ENCODE measurements at regions not wholly inside any gene's neighbourhood (a gene's known extent, or its start where the extent isn't known, plus 50 kb on each side); places are given as distances from the start of the nearest gene placed in this dataset.

DNA sequence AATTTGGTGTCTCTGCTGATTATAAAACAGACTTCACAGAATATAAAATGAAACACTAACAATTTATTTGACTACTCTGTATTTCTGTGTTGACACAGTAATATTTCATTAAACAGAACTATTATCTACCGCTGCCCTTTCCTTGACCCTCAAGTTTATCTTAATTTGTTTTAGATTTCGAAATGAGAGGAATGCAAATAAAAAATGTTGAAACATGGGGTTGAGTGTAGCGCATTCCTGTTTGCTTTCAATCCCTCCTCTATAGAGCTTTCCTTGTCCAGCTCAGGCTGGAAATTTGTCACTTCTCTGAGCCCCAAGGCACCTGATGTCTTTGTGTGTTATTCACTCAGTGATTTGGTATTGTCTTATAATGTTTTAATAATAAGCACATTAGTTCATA lies 550.2 kb downstream of the ZBBX start (continued):
- TF ChIP-seq, protein P1, sequence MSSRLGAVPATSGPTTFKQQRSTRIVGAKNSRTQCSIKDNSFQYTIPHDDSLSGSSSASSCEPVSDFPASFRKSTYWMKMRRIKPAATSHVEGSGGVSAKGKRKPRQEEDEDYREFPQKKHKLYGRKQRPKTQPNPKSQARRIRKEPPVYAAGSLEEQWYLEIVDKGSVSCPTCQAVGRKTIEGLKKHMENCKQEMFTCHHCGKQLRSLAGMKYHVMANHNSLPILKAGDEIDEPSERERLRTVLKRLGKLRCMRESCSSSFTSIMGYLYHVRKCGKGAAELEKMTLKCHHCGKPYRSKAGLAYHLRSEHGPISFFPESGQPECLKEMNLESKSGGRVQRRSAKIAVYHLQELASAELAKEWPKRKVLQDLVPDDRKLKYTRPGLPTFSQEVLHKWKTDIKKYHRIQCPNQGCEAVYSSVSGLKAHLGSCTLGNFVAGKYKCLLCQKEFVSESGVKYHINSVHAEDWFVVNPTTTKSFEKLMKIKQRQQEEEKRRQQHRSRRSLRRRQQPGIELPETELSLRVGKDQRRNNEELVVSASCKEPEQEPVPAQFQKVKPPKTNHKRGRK (CRISPR knock-in tag; IDR thresholded peaks at IDR 0.05), result no peak
- TF ChIP-seq ZFP82 (CRISPR knock-in tag; IDR thresholded peaks at IDR 0.05; ENCODE audit: borderline replicate concordance), result no peak
- TF ChIP-seq, protein P2, sequence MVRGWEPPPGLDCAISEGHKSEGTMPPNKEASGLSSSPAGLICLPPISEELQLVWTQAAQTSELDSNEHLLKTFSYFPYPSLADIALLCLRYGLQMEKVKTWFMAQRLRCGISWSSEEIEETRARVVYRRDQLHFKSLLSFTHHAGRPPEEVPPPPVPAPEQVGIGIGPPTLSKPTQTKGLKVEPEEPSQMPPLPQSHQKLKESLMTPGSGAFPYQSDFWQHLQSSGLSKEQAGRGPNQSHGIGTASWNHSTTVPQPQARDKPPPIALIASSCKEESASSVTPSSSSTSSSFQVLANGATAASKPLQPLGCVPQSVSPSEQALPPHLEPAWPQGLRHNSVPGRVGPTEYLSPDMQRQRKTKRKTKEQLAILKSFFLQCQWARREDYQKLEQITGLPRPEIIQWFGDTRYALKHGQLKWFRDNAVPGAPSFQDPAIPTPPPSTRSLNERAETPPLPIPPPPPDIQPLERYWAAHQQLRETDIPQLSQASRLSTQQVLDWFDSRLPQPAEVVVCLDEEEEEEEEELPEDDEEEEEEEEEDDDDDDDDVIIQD (CRISPR knock-in tag; IDR thresholded peaks at IDR 0.05; ENCODE audit: low read depth), result no peak
- TF ChIP-seq BCLAF1 (IDR thresholded peaks at IDR 0.05), result no peak
- TF ChIP-seq ZNF891 (CRISPR knock-in tag; IDR thresholded peaks at IDR 0.05), result no peak
- no peak for TF ChIP-seq RAD21 (CRISPR knock-in tag; IDR thresholded peaks at IDR 0.05)
- TF ChIP-seq ZNF282 (IDR thresholded peaks at IDR 0.05; ENCODE audit: partially characterized antibody), result no peak
- peak; percentile 62 for TF ChIP-seq SAP130 (CRISPR knock-in tag; IDR thresholded peaks at IDR 0.05; ENCODE audit: low read depth)
- TF ChIP-seq KDM3A (CRISPR knock-in tag; IDR thresholded peaks at IDR 0.05; ENCODE audit: low read depth), result peak; percentile 85; the same call in 1 of the 2 replicates
- no peak for TF ChIP-seq ZNF530 (CRISPR knock-in tag; IDR thresholded peaks at IDR 0.05; ENCODE audit: low read depth)
- TF ChIP-seq ZNF382 (CRISPR knock-in tag; IDR thresholded peaks at IDR 0.05; ENCODE audit: borderline replicate concordance), result no peak
- no peak for TF ChIP-seq ZNF556 (CRISPR knock-in tag; IDR thresholded peaks at IDR 0.05; ENCODE audit: borderline replicate concordance)
- TF ChIP-seq CENPT (CRISPR knock-in tag; IDR thresholded peaks at IDR 0.05; ENCODE audit: low read depth), result no peak
- TF ChIP-seq, protein P3, sequence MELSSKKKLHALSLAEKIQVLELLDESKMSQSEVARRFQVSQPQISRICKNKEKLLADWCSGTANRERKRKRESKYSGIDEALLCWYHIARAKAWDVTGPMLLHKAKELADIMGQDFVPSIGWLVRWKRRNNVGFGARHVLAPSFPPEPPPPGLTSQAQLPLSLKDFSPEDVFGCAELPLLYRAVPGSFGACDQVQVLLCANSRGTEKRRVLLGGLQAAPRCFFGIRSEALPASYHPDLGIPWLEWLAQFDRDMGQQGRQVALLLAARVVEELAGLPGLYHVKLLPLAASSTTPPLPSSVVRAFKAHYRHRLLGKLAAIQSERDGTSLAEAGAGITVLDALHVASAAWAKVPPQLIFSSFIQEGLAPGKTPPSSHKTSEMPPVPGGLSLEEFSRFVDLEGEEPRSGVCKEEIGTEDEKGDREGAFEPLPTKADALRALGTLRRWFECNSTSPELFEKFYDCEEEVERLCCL (CRISPR knock-in tag; IDR thresholded peaks at IDR 0.05; ENCODE audit: borderline replicate concordance), result no peak
- peak; percentile 88; the same call in 1 of the 2 replicates for TF ChIP-seq TOE1 (CRISPR knock-in tag; IDR thresholded peaks at IDR 0.05)
- TF ChIP-seq FOXA1 (IDR thresholded peaks at IDR 0.05), result peak; percentile 85
- TF ChIP-seq FOXA1 (CRISPR knock-in tag; IDR thresholded peaks at IDR 0.05), result peak; percentile 98
- TF ChIP-seq ZNF850 (CRISPR knock-in tag; conservative IDR thresholded peaks at IDR 0.05), result no peak
- TF ChIP-seq, protein P4, sequence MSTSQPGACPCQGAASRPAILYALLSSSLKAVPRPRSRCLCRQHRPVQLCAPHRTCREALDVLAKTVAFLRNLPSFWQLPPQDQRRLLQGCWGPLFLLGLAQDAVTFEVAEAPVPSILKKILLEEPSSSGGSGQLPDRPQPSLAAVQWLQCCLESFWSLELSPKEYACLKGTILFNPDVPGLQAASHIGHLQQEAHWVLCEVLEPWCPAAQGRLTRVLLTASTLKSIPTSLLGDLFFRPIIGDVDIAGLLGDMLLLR (CRISPR knock-in tag; IDR thresholded peaks at IDR 0.05), result no peak
- TF ChIP-seq BRD4 (CRISPR knock-in tag; IDR thresholded peaks at IDR 0.05), result no peak
- peak; percentile 98 to 99 for TF ChIP-seq NR2F1 (CRISPR knock-in tag; IDR thresholded peaks at IDR 0.05)
- no peak for TF ChIP-seq ZNF460 (CRISPR knock-in tag; IDR thresholded peaks at IDR 0.05; ENCODE audit: borderline replicate concordance)
- TF ChIP-seq, protein P5, sequence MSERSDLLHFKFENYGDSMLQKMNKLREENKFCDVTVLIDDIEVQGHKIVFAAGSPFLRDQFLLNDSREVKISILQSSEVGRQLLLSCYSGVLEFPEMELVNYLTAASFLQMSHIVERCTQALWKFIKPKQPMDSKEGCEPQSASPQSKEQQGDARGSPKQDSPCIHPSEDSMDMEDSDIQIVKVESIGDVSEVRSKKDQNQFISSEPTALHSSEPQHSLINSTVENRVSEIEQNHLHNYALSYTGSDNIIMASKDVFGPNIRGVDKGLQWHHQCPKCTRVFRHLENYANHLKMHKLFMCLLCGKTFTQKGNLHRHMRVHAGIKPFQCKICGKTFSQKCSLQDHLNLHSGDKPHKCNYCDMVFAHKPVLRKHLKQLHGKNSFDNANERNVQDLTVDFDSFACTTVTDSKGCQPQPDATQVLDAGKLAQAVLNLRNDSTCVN (CRISPR knock-in tag; IDR thresholded peaks at IDR 0.05; ENCODE audit: borderline replicate concordance), result no peak

All from HepG2 (cell line).